H7 (cell line): ENCODE measurements at regions not wholly inside any gene's neighbourhood (a gene's known extent, or its start where the extent isn't known, plus 50 kb on each side); places are given as distances from the start of the nearest gene placed in this dataset.
A peak's percentile ranks its signal among the peaks of the same experiment; 100 is the strongest.
"Not testable (repeated sequence)": the region's sequence is repeated elsewhere in the genome, so short reads cannot be mapped to it uniquely, and the experiment has no call there.

Experiments
- DNase-seq: peaks from one replicate; pipeline ENCODE4 v3.0.0; 2012
- H3K27me3 ChIP-seq: 2 replicates; pipeline ENCODE4 v1.6.0; 2011; ENCODE audit warnings: mild to moderate bottlenecking, low read length; ENCODE audit not compliant: control insufficient read depth, insufficient read depth
- H3K36me3 ChIP-seq: replicated peaks from 2 replicates; pipeline ENCODE4 v1.5.1; 2011; ENCODE audit warnings: low read length; ENCODE audit not compliant: control insufficient read depth, insufficient read depth
- H3K4me3 ChIP-seq: 2 replicates; pipeline ENCODE4 v1.5.1; 2011; ENCODE audit warnings: low read depth, mild to moderate bottlenecking, control low read depth, low read length, moderate library complexity; ENCODE audit not compliant: insufficient read depth

GRCh38 chr20:30919514-30920188 is 337.8 kb upstream of the DEFB115 start:
- H3K27me3 ChIP-seq: no peaks in the 10 kb centered on the region
- peak; percentile 7 for DNase-seq

DNA sequence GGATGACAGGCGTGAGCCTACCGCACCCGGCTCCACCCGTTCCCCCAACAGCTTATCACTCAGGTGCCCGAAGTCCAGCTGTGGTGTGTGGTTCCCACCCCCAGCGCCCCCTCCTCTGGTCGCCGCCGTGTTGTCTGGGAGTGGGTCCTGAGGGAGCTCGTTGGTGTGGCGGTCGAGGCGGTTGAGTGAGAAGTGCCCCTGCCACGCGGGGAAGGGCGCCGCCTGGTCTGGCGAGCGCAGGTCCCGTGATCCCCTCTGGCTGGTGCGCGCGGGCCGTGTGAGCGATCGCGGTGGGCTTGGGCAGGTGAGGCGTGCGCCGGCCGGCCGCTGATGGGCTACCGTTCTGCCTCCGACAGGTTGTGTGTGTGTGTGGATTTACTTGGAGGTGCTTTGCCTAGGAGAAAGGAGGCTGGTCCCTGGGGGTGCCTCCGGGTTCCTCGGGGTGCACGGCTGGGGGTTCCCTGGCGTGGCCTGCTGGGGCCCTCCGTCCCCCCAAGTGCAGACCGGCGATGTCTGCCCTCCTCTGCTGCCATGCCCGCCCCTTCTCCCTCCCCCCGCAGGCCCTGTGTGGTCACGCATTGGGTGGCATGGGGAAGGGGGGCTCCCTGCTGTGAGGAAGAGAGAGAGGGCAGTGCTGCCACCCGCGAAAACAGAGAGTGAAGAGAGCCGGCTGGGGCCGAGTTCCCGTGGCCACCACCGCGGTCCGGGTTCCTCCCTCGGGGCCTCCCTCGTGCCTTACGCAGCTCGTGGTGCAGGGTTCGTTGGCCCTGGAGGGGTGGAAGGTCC is 336.0 kb upstream of the DEFB115 start:
- Histone ChIP-seq H3K4me3 (no peak overlapping the region), H3K36me3 (no peaks in the 10 kb centered on the region), H3K27me3 (no peaks in the 10 kb centered on the region)
- DNase-seq: peak; percentile 15

More at GRCh38 chr20:30919514-30920188, 337.8 kb upstream of the DEFB115 start:
- Histone ChIP-seq H3K36me3 (no peaks in the 10 kb centered on the region), H3K4me3 (no peak overlapping the region)

GRCh38 chr20:30922129-30922528 is 335.3 kb upstream of the DEFB115 start:
- Histone ChIP-seq H3K36me3 (no peaks in the 10 kb centered on the region), H3K4me3 (no peak overlapping the region), H3K27me3 (no peaks in the 10 kb centered on the region)
- peak; percentile 32 for DNase-seq

DNA sequence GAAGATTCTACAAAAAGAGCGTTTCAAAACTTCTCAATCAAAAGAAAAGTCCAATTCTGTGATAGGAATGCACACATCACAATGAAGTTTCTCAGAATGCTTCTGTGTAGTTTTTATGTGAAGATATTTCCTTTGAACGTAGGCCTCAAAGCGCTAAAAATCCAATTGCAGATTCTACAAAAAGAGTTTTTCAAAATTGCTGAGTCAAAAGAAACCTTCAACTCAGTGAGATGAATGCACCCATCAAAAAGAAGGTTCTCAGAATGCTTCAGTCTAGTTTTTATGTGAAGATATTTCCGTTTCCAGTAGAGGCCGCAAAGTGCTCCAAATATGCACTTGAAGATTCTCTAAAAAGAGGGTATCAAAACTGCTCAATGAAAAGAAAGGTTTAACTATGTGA is 319.7 kb upstream of the DEFB115 start:
- Histone ChIP-seq H3K36me3 (no peaks in the 10 kb centered on the region), H3K4me3 (no peak overlapping the region), H3K27me3 (no peaks in the 10 kb centered on the region)
- no peak for DNase-seq

GRCh38 chr20:30949761-30950160 is 307.7 kb upstream of the DEFB115 start:
- Histone ChIP-seq H3K27me3 (no peaks in the 10 kb centered on the region), H3K36me3 (no peaks in the 10 kb centered on the region), H3K4me3 (no peak overlapping the region)
- no peak for DNase-seq

- H3K4me3 ChIP-seq, H3K27me3 ChIP-seq, H3K36me3 ChIP-seq, DNase-seq: not testable (repeated sequence)
Observed at GRCh38 chr20:30951088-30951487, 306.4 kb upstream of the DEFB115 start.

DNA sequence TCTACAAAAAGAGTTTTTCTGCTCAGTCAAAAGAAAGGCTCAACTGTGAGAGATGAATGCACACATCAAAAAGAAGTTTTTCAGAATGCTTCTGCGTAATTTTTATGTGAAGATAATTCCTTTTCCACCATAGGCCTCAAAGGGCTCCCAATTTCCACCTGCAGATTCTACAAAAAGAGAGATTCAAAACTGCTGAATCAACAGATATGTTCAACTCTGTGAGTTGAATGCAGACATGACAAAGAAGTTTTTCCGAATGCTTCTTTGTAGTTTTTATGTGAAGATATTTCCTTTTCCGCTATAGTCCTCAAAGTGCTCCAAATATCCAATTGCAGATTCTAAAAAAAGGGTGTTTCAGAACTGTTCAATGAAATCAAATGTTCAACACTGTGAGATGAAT is 300.8 kb upstream of the DEFB115 start:
- not testable (repeated sequence) for DNase-seq, H3K27me3 ChIP-seq, H3K36me3 ChIP-seq, H3K4me3 ChIP-seq

DNA sequence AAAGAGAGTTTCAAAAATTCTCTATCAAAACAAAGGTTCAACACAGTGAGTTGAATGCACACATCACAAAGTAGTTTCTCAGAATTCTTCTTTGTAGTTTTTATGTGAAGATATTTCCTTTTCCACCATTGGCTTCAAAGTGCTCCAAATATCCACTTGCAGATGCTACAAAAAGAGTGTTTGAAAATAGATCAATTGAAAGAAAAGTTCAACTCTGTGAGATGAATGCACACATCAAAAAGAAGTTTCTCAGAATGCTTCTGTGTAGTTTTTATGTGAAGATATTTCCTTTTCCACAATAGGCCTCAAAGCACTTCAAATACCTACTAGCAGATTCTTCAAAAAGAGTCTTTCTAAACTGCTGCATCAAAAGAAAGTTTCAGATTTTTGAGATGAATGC is 298.3 kb upstream of the DEFB115 start:
- not testable (repeated sequence) for DNase-seq, H3K27me3 ChIP-seq, H3K36me3 ChIP-seq, H3K4me3 ChIP-seq

GRCh38 chr20:30963591-30963990 is 293.9 kb upstream of the DEFB115 start:
- Histone ChIP-seq H3K4me3 (no peak overlapping the region), H3K27me3 (no peaks in the 10 kb centered on the region)
- no peak for DNase-seq

GRCh38 chr20:30975859-30976258 is 281.6 kb upstream of the DEFB115 start:
- not testable (repeated sequence) for H3K27me3 ChIP-seq, H3K36me3 ChIP-seq, DNase-seq, H3K4me3 ChIP-seq

More at GRCh38 chr20:30963591-30963990, 293.9 kb upstream of the DEFB115 start:
- H3K36me3 ChIP-seq: no peaks in the 10 kb centered on the region

DNA sequence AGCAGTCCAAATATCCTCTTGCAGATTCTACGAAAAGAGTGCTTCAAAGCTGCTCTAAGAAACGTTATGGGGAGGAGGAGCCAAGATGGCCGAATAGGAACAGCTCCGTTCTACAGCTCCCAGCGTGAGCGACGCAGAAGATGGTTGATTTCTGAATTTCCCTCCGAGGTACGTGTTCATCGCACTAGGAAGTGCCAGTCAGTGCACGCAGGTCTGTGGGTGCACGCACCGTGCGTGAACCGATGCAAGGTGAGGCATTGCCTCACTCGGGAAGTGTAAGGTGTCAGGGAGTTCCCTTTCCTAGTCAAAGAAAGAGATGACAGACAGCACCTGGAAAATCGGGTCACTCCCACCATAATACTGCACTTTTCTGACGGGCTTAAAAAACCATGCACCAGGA is 272.1 kb upstream of the DEFB115 start:
- H3K27me3 ChIP-seq: no peaks in the 10 kb centered on the region
- no peaks in the 10 kb centered on the region for H3K36me3 ChIP-seq
- DNase-seq: no peak
- H3K4me3 ChIP-seq: no peak overlapping the region
